ENCODE measurements at regions not wholly inside any gene's neighbourhood (a gene's known extent, or its start where the extent isn't known, plus 50 kb on each side); places are given as distances from the start of the nearest gene placed in this dataset.

GRCh38 chr10:130812381-130813148 is 499.0 kb downstream of the TCERG1L start:
- no peak overlapping the region for H2BK5ac ChIP-seq (ENCODE audit: insufficient read length, low read length)
- no peak overlapping the region for H2BK120ac ChIP-seq (ENCODE audit: low read depth, low read length, poor library complexity, severe bottlenecking)
- H2AFZ ChIP-seq (ENCODE audit: low read length), result no peak overlapping the region
- no peak overlapping the region for H3K56ac ChIP-seq (ENCODE audit: insufficient read length, low read depth, low read length)
- peaks cover 40 to 43% of the 10 kb centered on the region in 2 experiments for H3K4me1 Mint-ChIP-seq
- H2BK20ac ChIP-seq (ENCODE audit: low read depth, low read length, poor library complexity, severe bottlenecking), result no peak overlapping the region
- no peak overlapping the region for H3K23ac ChIP-seq (ENCODE audit: insufficient read length, low read depth, low read length)
- H2AK5ac ChIP-seq (ENCODE audit: insufficient read length, low read length), result no peak overlapping the region
- H3K4me3 Mint-ChIP-seq, result no peak overlapping the region
- no peaks in the 10 kb centered on the region for H3K79me2 ChIP-seq (ENCODE audit: insufficient read depth, low read length)
- WGBS (ENCODE audit: extremely low coverage, insufficient read length, low lambda C conversion rate), result no CpG with 5 or more reads among the region's 14 CpGs
- H4K91ac ChIP-seq (ENCODE audit: insufficient read length, low read depth, low read length), result no peak overlapping the region
- no peak overlapping the region for H3K18ac ChIP-seq (ENCODE audit: insufficient read length, low read depth, low read length)
- H3K9me3 ChIP-seq (ENCODE audit: control insufficient read depth, low read depth, low read length), result no peaks in the 10 kb centered on the region
- H3K27ac Mint-ChIP-seq, result no peak overlapping the region
- H3K27me3 Mint-ChIP-seq (ENCODE audit: low read depth), result peaks cover 1% of the 10 kb centered on the region; the same call in 1 of the 2 replicates
- H4K5ac ChIP-seq (ENCODE audit: insufficient read length, low read depth, low read length), result no peak overlapping the region
- H3K4me1 ChIP-seq (ENCODE audit: insufficient read depth, low read length), result peaks cover 3% of the 10 kb centered on the region; the same call in 1 of the 2 replicates
- H3K9me3 Mint-ChIP-seq, result peaks cover 0 to 2% of the 10 kb centered on the region in 2 experiments; a peak in 1 of 5 replicates
- H3K36me3 Mint-ChIP-seq (ENCODE audit: insufficient read depth in 1 of 3, low read depth in 3 of 3), result no peaks in the 10 kb centered on the region; a peak in 1 of 7 replicates
- no peak overlapping the region for H3K4me2 ChIP-seq (ENCODE audit: insufficient read depth, insufficient read length, low read length)
- H3K27ac ChIP-seq (ENCODE audit: insufficient read length, low read depth, low read length), result no peak overlapping the region
- no peak overlapping the region for H3K9ac ChIP-seq (ENCODE audit: extremely low read depth, insufficient read length, low read length)
- peaks cover 3% of the 10 kb centered on the region for H4K20me1 ChIP-seq (ENCODE audit: control insufficient read depth, insufficient read depth, insufficient read length)
- H3K23me2 ChIP-seq (ENCODE audit: insufficient read length, low read depth, low read length, poor library complexity, severe bottlenecking), result no peaks in the 10 kb centered on the region
- no peak overlapping the region for H2BK12ac ChIP-seq (ENCODE audit: insufficient read length, low read depth, low read length)
- no peak overlapping the region for H2BK15ac ChIP-seq (ENCODE audit: low read depth, low read length)
- no peaks in the 10 kb centered on the region for H3K27me3 ChIP-seq (ENCODE audit: insufficient read depth, low read length)
- no peak overlapping the region for H3K4ac ChIP-seq (ENCODE audit: low read depth, low read length)
- DNase-seq, result no peak
- no peak overlapping the region for H3T11ph ChIP-seq (ENCODE audit: low read length)
- H3K14ac ChIP-seq (ENCODE audit: insufficient read depth, low read length), result no peak overlapping the region
- TF ChIP-seq CTCF (conservative IDR thresholded peaks at IDR 0.05), result no peak
- H3K79me1 ChIP-seq (ENCODE audit: insufficient read depth, low read depth, low read length, poor library complexity, severe bottlenecking), result no peaks in the 10 kb centered on the region
- no peak overlapping the region for H4K8ac ChIP-seq (replicated peaks; ENCODE audit: insufficient read length, low read depth, low read length)

All from H9 (cell line).